ENCODE measurements at regions not wholly inside any gene's neighbourhood (a gene's known extent, or its start where the extent isn't known, plus 50 kb on each side); places are given as distances from the start of the nearest gene placed in this dataset.

- H3K27me3 ChIP-seq (ENCODE audit: insufficient read depth, low read length), result no peaks in the 10 kb centered on the region
- no peak overlapping the region for H3K27ac ChIP-seq (ENCODE audit: low read depth, low read length)
- H3K79me2 ChIP-seq (ENCODE audit: insufficient read depth, low read length), result no peaks in the 10 kb centered on the region
- no peaks in the 10 kb centered on the region for H4K20me1 ChIP-seq (ENCODE audit: insufficient read depth, low read length)
- FAIRE-seq (no peak), DNase-seq (ENCODE audit: low read depth) (no peak)
- no peaks in the 10 kb centered on the region for H3K4me1 ChIP-seq (ENCODE audit: insufficient read depth, low read length)
- Mint-ChIP-seq H3K4me3 (ENCODE audit: unreplicated experiment) (no peak overlapping the region), H3K4me1 (ENCODE audit: low read depth, unreplicated experiment) (no peaks in the 10 kb centered on the region), H3K9me3 (ENCODE audit: unreplicated experiment) (peaks cover 3% of the 10 kb centered on the region), H3K27ac (ENCODE audit: unreplicated experiment) (no peak overlapping the region), H3K36me3 (ENCODE audit: low read depth, unreplicated experiment) (no peaks in the 10 kb centered on the region), H3K27me3 (ENCODE audit: low read depth, unreplicated experiment) (no peaks in the 10 kb centered on the region)
- no peak overlapping the region for H3K4me3 ChIP-seq (ENCODE audit: insufficient read depth, low read depth, low read length)
- H2AFZ ChIP-seq (ENCODE audit: low read depth, low read length), result no peak overlapping the region
- H3K36me3 ChIP-seq (ENCODE audit: insufficient read depth, low read length), result no peaks in the 10 kb centered on the region
- no peak overlapping the region for H3K4me2 ChIP-seq (ENCODE audit: low read length)
- no peaks in the 10 kb centered on the region for H3K9me3 ChIP-seq (ENCODE audit: insufficient read depth, low read depth, low read length)
- no peak overlapping the region for H3K9ac ChIP-seq (ENCODE audit: low read length)
- TF ChIP-seq CTCF (IDR thresholded peaks at IDR 0.05; ENCODE audit: insufficient read depth, low read depth, low read length), result no peak
- TF ChIP-seq EZH2 (IDR thresholded peaks at IDR 0.05; ENCODE audit: insufficient read depth, low read length), result no peak
Observed at GRCh38 chr3:3446251-3446650, 266.8 kb upstream of the CRBN start.

- Mint-ChIP-seq H3K9me3 (ENCODE audit: unreplicated experiment) (peaks cover 3% of the 10 kb centered on the region), H3K27me3 (ENCODE audit: low read depth, unreplicated experiment) (no peaks in the 10 kb centered on the region), H3K4me1 (ENCODE audit: low read depth, unreplicated experiment) (no peaks in the 10 kb centered on the region), H3K36me3 (ENCODE audit: low read depth, unreplicated experiment) (no peaks in the 10 kb centered on the region), H3K4me3 (ENCODE audit: unreplicated experiment) (no peak overlapping the region), H3K27ac (ENCODE audit: unreplicated experiment) (no peak overlapping the region)
- no peak overlapping the region for H3K27ac ChIP-seq (ENCODE audit: low read depth, low read length)
- no peaks in the 10 kb centered on the region for H3K9me3 ChIP-seq (ENCODE audit: insufficient read depth, low read depth, low read length)
- TF ChIP-seq EZH2 (IDR thresholded peaks at IDR 0.05; ENCODE audit: insufficient read depth, low read length) (no peak), CTCF (IDR thresholded peaks at IDR 0.05; ENCODE audit: insufficient read depth, low read depth, low read length) (no peak)
- H3K79me2 ChIP-seq (ENCODE audit: insufficient read depth, low read length), result no peaks in the 10 kb centered on the region
- no peak overlapping the region for H3K4me3 ChIP-seq (ENCODE audit: insufficient read depth, low read depth, low read length)
- H3K9ac ChIP-seq (ENCODE audit: low read length), result no peak overlapping the region
- H3K36me3 ChIP-seq (ENCODE audit: insufficient read depth, low read length), result no peaks in the 10 kb centered on the region
- no peak overlapping the region for H2AFZ ChIP-seq (ENCODE audit: low read depth, low read length)
- no peaks in the 10 kb centered on the region for H3K27me3 ChIP-seq (ENCODE audit: insufficient read depth, low read length)
- DNase-seq (ENCODE audit: low read depth) (no peak), FAIRE-seq (no peak)
- H4K20me1 ChIP-seq (ENCODE audit: insufficient read depth, low read length), result no peaks in the 10 kb centered on the region
- no peak overlapping the region for H3K4me2 ChIP-seq (ENCODE audit: low read length)
- H3K4me1 ChIP-seq (ENCODE audit: insufficient read depth, low read length), result no peaks in the 10 kb centered on the region
Observed at GRCh38 chr3:3443482-3443881, 264.0 kb upstream of the CRBN start.

GRCh38 chr3:3433711-3434110 is 254.2 kb upstream of the CRBN start:
- no peaks in the 10 kb centered on the region for H4K20me1 ChIP-seq (ENCODE audit: insufficient read depth, low read length)
- H3K4me1 ChIP-seq (ENCODE audit: insufficient read depth, low read length), result no peaks in the 10 kb centered on the region
- H3K27me3 ChIP-seq (ENCODE audit: insufficient read depth, low read length), result no peaks in the 10 kb centered on the region
- FAIRE-seq (no peak), DNase-seq (ENCODE audit: low read depth) (no peak)
- H3K4me3 ChIP-seq (ENCODE audit: insufficient read depth, low read depth, low read length), result no peak overlapping the region
- no peak overlapping the region for H3K4me2 ChIP-seq (ENCODE audit: low read length)
- no peak overlapping the region for H2AFZ ChIP-seq (ENCODE audit: low read depth, low read length)
- Mint-ChIP-seq H3K4me3 (ENCODE audit: unreplicated experiment) (no peak overlapping the region), H3K27me3 (ENCODE audit: low read depth, unreplicated experiment) (no peaks in the 10 kb centered on the region), H3K36me3 (ENCODE audit: low read depth, unreplicated experiment) (no peaks in the 10 kb centered on the region), H3K9me3 (ENCODE audit: unreplicated experiment) (peaks cover 10% of the 10 kb centered on the region), H3K27ac (ENCODE audit: unreplicated experiment) (no peak overlapping the region), H3K4me1 (ENCODE audit: low read depth, unreplicated experiment) (no peaks in the 10 kb centered on the region)
- no peaks in the 10 kb centered on the region for H3K36me3 ChIP-seq (ENCODE audit: insufficient read depth, low read length)
- H3K9me3 ChIP-seq (ENCODE audit: insufficient read depth, low read depth, low read length), result peaks cover 7% of the 10 kb centered on the region
- no peak overlapping the region for H3K9ac ChIP-seq (ENCODE audit: low read length)
- TF ChIP-seq CTCF (IDR thresholded peaks at IDR 0.05; ENCODE audit: insufficient read depth, low read depth, low read length) (no peak), EZH2 (IDR thresholded peaks at IDR 0.05; ENCODE audit: insufficient read depth, low read length) (no peak)
- no peaks in the 10 kb centered on the region for H3K79me2 ChIP-seq (ENCODE audit: insufficient read depth, low read length)
- no peak overlapping the region for H3K27ac ChIP-seq (ENCODE audit: low read depth, low read length)
